ENCODE measurements at regions not wholly inside any gene's neighbourhood (a gene's known extent, or its start where the extent isn't known, plus 50 kb on each side); places are given as distances from the start of the nearest gene placed in this dataset.
A peak's percentile ranks its signal among the peaks of the same experiment; 100 is the strongest.
"Not testable (repeated sequence)": the region's sequence is repeated elsewhere in the genome, so short reads cannot be mapped to it uniquely, and the experiment has no call there.

- DNase-seq: not testable (repeated sequence)
These were observed 334.7 kb upstream of the POT1 start for GRCh38 chr7:125264174-125264856.

DNA sequence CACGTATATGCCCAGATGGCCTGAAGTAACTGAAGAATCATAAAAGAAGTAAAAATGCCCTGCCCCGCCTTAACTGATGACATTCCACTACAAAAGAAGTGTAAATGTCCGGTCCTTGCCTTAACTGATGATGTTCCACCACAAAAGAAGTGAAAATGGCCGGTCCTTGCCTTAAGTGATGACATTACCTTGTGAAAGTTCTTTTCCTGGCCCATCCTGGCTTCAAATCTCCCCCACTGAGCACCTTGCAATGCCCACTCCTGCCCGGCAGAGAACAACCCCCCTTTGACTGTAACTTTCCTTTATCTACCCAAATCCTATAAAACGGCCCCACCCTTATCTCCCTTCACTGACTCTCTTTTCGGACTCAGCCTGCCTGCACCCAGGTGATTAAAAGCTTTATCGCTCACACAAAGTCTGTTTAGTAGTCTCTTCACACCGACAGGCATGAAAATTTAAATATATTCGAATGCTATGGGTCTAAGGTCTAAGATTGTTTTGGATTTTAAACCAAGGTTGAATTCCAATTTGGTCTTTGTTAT lies 329.3 kb upstream of the POT1 start:
- DNase-seq: not testable (repeated sequence)

DNA sequence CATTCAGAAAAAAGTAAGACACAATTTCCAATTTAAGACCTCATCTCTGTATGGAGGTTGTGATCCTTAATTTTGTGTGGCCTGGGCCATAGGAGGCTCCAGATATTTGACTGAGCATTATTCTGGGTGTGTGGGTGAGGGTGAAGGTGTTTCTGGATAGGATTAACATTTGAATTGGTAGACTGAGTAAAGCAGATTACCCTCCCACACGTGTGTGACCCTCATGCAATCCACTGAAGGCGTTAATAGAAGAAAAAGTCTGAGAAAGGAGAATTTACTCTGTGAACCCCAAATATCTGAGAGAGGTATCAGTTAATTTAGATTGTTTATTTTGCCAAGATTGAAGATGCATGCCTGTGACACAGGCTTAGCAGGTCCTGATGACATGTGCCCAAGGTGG lies 328.0 kb upstream of the POT1 start:
- no peak for DNase-seq

- DNase-seq: no peak
These were observed 326.8 kb upstream of the POT1 start for GRCh38 chr7:125256446-125256845.

DNA sequence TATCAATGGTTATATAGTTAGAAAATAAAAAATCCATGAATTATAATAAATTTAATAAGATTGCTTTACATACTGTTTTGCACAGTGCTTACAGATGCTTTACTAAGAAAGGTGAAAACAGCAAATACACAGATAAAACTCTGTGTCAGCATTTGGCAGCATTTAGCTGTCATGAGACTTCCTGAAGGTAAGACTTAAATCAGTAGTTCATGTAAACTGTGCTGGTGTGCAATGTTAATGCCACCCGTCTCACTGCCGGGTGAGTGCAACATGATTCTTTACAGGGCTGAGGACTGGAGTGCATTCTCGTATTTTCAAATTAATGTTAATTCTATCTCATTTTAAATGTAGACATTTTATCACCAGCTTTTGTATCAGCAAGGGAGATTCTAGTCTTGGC lies 326.2 kb upstream of the POT1 start:
- no peak for DNase-seq

- no peak for DNase-seq
These were observed 324.9 kb upstream of the POT1 start for GRCh38 chr7:125254566-125254965.

DNA sequence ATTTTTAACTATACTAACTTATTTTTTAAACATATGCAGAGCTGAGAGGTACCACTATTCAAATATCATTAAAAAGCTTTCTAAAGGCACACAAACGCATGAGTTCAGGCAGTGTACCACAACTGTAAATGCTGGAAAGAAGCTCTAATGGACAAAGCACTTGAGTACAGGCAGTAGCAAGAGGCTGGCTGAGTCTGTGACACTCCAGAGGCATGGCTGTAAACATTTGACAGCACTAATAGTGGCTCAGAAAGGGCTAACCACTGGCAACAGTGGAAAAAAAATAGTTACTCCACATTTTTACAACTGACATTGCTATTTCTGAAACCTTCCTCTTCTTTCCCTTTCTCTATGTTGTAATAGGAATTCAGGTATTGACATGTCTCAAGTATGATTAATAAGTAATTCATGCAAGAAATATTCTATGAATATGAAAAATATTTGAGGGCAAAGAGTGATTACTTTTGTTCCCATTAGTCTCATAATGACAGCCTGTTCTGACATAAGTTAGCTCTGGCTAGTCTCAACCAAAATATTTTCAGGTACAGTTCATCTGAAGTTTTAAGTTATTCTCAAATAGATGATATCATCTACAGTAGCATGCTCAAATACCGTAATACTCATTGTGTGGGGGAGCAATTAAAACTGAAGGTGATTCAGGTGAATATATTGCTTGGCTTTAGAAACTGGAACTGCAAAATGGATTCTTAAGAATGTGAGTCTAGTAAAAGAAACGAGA lies 324.0 kb upstream of the POT1 start:
- DNase-seq: no peak

GRCh38 chr7:125247514-125248098 lies 318.0 kb upstream of the POT1 start:
- DNase-seq: no peak

DNA sequence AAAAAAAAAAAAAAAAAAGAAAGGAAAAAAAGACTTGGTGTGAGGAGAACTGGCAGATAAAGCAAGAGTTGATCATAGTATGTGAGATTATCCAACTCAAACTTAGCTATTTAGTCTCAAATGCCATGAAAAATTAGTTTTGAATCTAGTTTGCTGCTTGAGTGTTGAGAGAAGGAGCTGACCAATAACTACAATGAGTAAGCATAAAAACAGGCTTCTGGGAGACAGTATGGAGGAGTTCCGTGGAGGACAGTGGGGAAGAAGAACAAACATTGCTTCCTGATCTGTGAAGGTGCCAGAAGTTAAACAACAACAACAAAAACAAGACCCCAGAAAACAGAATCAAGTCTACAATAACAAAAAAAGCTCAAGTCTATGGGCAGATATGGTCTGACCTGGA lies 317.1 kb upstream of the POT1 start:
- DNase-seq: no peak

DNA sequence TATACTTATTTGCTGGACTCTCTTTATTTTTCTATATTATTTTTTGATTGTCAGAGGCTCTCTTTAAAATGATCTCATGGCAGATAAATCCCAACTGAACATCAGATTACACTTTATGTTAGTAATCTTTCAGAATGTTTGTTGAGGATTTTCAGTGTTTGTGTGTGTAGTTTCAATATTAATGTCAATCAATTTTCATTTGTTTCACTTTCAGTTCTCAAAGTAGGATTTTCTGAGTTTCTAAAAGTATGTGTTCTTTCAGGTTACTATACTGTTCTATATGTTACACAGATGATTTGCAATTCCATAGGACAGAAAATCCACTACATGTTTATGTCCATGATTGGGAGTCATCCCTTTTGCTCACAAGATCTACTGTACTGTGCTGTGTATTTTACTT lies 311.9 kb upstream of the POT1 start:
- DNase-seq: no peak

- DNase-seq: no peak
These were observed 293.0 kb upstream of the POT1 start for GRCh38 chr7:125222596-125222995.

- DNase-seq: no peak
These were observed 288.5 kb upstream of the POT1 start for GRCh38 chr7:125218076-125218475.

- no peak for DNase-seq
These were observed 271.4 kb upstream of the POT1 start for GRCh38 chr7:125201002-125201401.

DNA sequence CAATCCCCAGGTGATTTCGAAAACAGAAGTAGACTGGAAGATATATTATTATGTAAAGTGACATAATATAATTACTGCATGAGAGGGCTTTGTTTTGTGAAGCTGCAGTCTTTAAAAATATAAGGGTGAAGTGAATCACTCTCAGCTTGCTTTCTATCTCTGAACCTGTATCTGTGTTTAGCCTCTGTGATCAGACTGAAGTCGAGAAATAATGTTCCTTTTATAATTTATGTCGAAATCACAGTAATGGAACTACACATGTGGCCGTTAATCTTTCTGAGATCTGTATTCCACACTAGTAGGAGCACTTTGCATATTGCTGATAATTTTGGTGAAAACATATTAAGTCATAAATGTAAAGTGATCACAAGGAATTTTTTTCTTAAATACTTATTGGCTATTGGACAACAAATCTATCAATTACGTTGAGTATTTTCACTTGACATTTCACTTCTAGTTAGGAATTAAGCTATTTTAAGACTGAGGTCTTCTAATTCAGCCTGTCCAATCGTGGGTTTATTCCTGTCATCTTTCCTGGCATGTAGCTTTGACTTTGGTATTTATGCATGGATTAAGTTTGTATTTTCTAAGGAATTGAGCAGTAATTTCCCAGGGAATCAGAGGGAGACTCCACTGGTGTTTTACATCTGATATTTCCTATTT lies 268.2 kb upstream of the POT1 start:
- no peak for DNase-seq

DNA sequence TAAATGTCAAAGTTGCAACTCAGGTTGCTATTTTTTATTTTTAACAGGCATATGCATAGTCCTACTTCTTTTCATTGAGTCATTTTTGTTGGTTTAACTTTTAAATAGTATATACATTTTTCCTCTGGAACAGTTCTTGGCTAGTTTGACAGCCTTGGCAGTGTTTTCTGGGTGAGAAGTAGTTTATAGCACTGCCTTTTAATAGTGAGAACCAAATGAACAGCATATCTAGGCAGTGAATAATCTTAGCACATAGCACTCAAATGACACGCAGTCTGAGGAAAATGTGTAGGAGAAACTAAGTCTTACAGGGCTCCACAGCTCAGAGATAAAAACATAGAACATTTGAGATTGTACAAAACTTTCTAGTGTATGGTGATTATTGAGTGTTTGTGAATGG lies 265.5 kb upstream of the POT1 start:
- peak in 3 of 58 donors; percentile 17 to 47 (median 35) for DNase-seq

DNA sequence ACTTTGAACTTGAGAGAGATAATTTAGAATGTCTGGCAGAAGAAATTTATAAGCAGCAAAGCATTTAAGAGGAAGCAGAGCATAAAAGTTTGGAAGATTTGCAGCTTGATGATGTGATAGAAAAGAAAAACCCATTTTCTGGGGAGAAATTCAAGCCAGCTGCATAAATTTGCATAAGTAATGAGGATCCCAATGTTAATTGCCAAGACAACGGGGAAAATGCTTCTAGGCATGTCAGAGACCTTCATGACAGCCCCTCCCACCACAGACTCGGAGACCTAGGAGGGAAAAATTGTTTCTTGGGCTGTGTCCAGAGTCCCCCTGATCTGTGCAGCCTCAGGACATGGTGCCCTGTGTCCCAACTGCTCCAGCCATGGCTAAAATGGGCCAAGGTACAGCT lies 263.6 kb upstream of the POT1 start:
- DNase-seq: peak in 11 of 58 donors; percentile 3 to 35 (median 10)

GRCh38 chr7:125184801-125185200 lies 255.2 kb upstream of the POT1 start:
- DNase-seq: no peak

DNA sequence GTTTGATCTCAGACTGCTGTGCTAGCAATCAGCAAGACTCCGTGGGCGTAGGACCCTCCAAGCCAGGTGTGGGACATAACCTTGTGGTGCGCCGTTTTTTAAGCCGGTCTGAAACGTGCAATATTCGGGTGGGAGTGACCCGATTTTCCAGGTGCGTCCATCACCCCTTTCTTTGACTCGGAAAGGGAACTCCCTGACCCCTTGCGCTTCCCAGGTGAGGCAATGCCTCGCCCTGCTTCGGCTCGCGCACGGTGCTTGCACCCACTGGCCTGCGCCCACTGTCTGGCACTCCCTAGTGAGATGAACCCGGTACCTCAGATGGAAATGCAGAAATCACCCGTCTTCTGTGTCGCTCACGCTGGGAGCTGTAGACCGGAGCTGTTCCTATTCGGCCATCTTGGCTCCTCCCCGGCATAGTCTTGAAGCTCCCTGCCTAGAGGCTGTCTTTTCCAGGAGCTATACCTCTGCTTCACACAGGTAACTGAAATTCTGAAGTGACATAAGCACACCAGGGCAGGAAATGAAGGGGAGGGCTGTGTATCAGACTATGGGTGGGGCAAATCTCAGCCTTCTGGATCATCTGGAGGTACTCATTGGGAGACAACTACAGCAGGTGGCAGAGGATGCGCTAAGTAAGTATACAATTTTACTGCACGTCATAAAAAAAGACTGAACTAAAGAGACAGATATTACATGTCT lies 252.1 kb upstream of the POT1 start:
- DNase-seq: not testable (repeated sequence)

GRCh38 chr7:125173571-125173970 lies 243.9 kb upstream of the POT1 start:
- DNase-seq: no peak

- no peak for DNase-seq
These were observed 239.5 kb upstream of the POT1 start for GRCh38 chr7:125169088-125169487.

- no peak for DNase-seq
These were observed 225.3 kb upstream of the POT1 start for GRCh38 chr7:125154930-125155329.

Measured in anterior cingulate cortex (tissue), 58 donors.